Nephron (organoid): ENCODE measurements at regions not wholly inside any gene's neighbourhood (a gene's known extent, or its start where the extent isn't known, plus 50 kb on each side); places are given as distances from the start of the nearest gene placed in this dataset.

Experiments
- H3K27ac Mint-ChIP-seq, 3 experiments: 2 replicates each; pipeline ENCODE4 v1.8.0; 2020; ENCODE audit warnings: mixed read lengths in 3 of 3, mild to moderate bottlenecking in 2 of 3, moderate library complexity in 1 of 3
- H3K27me3 Mint-ChIP-seq: 2 replicates; pipeline ENCODE4 v1.8.0; 2021; ENCODE audit warnings: low read depth, mild to moderate bottlenecking, moderate library complexity, mixed read lengths
- H3K36me3 Mint-ChIP-seq: 2 replicates; pipeline ENCODE4 v1.8.0; 2020; ENCODE audit warnings: low read depth, mixed read lengths
- H3K4me1 Mint-ChIP-seq: 2 replicates; pipeline ENCODE4 v1.8.0; 2020; ENCODE audit warnings: mixed read lengths
- H3K4me3 Mint-ChIP-seq, 3 experiments: 2 replicates each; pipeline ENCODE4 v1.8.0; 2020; ENCODE audit warnings: mild to moderate bottlenecking in 3 of 3, mixed read lengths in 3 of 3, moderate library complexity in 2 of 3
- H3K9me3 Mint-ChIP-seq: 2 replicates; pipeline ENCODE4 v1.8.0; 2020; ENCODE audit warnings: mixed read lengths
- TF ChIP-seq, protein P1 (sequence below), 3 experiments: fragments of 200-600 bp; sonication (generic); IDR thresholded peaks; one replicate each; pipeline ENCODE4 v1.5.0; 2021; ENCODE audit warnings: antibody characterized with exemption in 3 of 3; ENCODE audit not compliant: unreplicated experiment in 3 of 3

DNA sequence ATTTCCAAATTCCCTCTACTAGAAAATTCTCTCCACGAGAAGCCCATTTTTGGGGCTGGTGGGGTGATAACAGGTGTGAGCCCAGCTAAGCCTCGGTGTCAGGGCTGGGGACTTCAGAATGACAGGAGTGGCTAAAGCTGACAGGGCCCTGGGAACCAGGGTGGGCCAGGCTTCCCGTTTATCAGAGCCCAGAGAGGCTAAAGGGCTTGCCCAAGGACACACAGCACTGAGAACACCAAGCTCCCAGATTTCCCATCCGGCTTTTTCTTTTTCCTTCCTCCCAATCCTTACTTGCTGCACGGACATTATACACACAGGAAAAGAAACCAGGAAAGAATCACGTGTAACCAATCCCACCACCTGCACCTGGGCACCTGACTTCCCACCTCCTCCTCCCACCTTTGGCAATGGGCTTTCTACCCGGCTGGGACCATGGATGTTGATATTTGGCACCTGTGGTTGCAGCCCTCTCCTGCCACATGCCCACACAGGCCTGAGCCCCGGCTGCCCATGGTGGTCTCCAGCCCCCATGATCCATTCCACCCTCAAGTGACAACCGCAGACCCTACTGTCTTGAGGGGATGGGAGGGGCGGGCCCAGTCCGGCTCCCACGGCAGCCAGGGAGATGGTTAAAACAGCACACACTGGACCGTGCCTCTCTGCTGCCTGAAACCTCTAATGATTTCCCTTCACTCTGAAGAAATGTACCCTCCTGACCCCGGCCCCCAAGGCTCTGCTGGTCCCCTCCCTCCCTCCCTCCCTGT is 78.9 kb downstream of the ENGASE start:
- H3K4me3 Mint-ChIP-seq = no peak overlapping the region
- H3K9me3 Mint-ChIP-seq = no peaks in the 10 kb centered on the region
- no peaks in the 10 kb centered on the region for H3K4me1 Mint-ChIP-seq
- no peaks in the 10 kb centered on the region for H3K36me3 Mint-ChIP-seq
- no peak overlapping the region for H3K27ac Mint-ChIP-seq
- H3K27me3 Mint-ChIP-seq = peaks cover 37% of the 10 kb centered on the region
- TF ChIP-seq, protein P1, sequence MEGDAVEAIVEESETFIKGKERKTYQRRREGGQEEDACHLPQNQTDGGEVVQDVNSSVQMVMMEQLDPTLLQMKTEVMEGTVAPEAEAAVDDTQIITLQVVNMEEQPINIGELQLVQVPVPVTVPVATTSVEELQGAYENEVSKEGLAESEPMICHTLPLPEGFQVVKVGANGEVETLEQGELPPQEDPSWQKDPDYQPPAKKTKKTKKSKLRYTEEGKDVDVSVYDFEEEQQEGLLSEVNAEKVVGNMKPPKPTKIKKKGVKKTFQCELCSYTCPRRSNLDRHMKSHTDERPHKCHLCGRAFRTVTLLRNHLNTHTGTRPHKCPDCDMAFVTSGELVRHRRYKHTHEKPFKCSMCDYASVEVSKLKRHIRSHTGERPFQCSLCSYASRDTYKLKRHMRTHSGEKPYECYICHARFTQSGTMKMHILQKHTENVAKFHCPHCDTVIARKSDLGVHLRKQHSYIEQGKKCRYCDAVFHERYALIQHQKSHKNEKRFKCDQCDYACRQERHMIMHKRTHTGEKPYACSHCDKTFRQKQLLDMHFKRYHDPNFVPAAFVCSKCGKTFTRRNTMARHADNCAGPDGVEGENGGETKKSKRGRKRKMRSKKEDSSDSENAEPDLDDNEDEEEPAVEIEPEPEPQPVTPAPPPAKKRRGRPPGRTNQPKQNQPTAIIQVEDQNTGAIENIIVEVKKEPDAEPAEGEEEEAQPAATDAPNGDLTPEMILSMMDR (IDR thresholded peaks at IDR 0.05; ENCODE audit: unreplicated experiment in 3 of 3) = no peak

DNA sequence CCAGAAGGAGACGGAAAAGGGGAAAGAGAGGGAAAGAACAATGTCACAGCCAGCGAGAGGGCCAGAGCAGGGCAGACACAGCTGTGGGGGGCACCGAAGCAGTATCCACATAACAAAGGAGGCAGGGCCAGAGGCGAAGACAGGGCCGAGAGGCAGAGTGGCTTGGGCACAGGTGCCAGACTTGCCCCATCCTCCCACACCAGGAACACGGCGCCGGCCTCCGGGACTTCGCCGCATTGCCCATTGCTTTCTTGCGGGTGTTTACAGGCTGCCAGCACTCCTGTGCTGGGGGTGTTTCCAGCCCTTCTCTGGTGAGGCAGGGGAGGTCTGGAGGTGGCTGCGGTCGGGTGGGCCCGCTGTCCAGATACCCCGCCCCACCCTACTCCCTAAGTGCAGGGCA is 78.0 kb downstream of the ENGASE start:
- Mint-ChIP-seq H3K4me1 (no peaks in the 10 kb centered on the region), H3K27me3 (peaks cover 31% of the 10 kb centered on the region), H3K27ac (no peak overlapping the region), H3K4me3 (no peak overlapping the region), H3K36me3 (no peaks in the 10 kb centered on the region), H3K9me3 (no peaks in the 10 kb centered on the region)
- TF ChIP-seq, protein P1 (IDR thresholded peaks at IDR 0.05; ENCODE audit: unreplicated experiment in 3 of 3) = no peak

DNA sequence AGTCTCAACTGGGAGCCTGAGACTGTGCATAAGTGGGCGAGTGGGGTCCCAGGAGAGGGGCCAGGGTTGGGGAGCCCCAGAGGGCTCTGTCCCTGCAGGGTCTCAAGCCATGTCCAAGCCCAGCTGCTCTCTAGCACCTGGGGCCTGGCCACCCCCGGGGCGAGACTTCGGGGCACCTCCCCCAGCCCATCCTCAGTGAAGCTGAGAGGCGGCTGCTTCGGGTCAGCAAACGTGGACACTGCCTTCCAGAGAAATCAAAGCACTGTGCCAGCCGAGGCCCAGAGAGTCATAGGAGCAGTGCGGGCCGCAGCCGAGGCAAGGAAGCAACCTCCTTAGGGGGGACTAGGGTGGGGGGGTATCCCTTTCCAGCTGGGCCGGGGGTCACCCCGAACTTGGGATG is 77.5 kb downstream of the ENGASE start:
- Mint-ChIP-seq H3K27me3 (peaks cover 30% of the 10 kb centered on the region), H3K9me3 (no peaks in the 10 kb centered on the region), H3K36me3 (no peaks in the 10 kb centered on the region), H3K27ac (no peak overlapping the region), H3K4me3 (no peak overlapping the region), H3K4me1 (no peaks in the 10 kb centered on the region)
- TF ChIP-seq, protein P1 (IDR thresholded peaks at IDR 0.05; ENCODE audit: unreplicated experiment in 3 of 3) = no peak

DNA sequence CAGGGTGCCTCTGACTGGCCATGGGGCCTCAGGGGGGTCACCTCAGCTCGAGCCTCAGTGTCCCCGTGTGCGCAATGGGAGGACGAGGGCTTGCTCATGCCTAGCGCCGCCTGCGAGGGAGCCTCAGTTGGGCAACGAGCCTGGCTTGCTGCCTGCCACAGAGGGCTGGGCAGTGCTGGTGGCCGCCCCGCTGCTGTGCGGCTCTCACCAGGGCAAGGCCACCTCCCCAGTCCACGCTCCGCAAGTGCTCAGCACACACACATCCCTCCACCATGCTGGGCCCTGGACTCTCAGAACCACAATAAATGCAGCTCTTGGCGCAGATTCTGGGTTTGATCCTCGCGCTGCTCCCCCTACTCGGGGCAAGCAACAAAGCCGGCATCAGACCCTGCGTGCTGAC is 76.2 kb downstream of the ENGASE start:
- H3K9me3 Mint-ChIP-seq = no peaks in the 10 kb centered on the region
- no peak overlapping the region for H3K27ac Mint-ChIP-seq
- TF ChIP-seq, protein P1 (IDR thresholded peaks at IDR 0.05; ENCODE audit: unreplicated experiment in 3 of 3) = no peak
- no peak overlapping the region for H3K4me3 Mint-ChIP-seq
- no peaks in the 10 kb centered on the region for H3K36me3 Mint-ChIP-seq
- peaks cover 27% of the 10 kb centered on the region for H3K27me3 Mint-ChIP-seq
- no peaks in the 10 kb centered on the region for H3K4me1 Mint-ChIP-seq

DNA sequence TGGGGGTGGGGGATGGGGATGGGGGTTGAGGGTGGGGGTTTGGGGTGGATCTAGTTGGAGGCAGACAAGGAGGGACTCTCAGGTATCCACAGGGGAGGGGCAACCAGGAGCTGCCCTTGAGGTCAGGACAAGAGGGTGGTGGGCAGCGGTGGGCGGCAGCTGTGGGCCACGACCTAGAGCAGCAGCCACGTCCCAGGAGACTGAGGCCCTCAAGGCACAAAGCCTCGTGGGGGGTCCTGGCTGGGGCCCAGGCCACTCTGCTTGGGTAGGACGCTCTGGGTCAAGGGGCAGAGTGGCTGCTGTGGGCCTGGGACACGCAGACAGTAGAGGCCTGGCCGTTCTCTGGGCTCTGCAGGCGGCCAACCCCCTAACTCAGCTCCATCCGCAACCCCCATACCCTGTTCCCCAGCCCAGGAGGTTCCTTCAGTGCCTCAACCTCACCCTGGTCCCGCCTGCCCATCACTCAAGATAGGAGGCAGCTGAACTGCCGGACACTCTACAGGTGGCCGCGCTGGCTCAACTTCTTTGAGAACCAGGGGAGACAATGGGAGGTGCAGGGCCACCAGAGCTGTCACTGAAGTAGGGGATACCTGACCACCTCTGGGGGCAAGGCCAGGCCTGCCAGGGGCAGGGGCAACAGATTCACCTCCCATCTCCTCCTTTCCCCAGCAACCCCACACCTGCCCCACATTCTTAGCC is 75.6 kb downstream of the ENGASE start:
- no peaks in the 10 kb centered on the region for H3K9me3 Mint-ChIP-seq
- TF ChIP-seq, protein P1 (IDR thresholded peaks at IDR 0.05; ENCODE audit: unreplicated experiment in 3 of 3) = no peak
- H3K4me3 Mint-ChIP-seq = no peak overlapping the region
- no peaks in the 10 kb centered on the region for H3K4me1 Mint-ChIP-seq
- no peak overlapping the region for H3K27ac Mint-ChIP-seq
- H3K36me3 Mint-ChIP-seq = no peaks in the 10 kb centered on the region
- H3K27me3 Mint-ChIP-seq = peaks cover 27% of the 10 kb centered on the region
